GM18868 (cell line): ENCODE measurements at regions not wholly inside any gene's neighbourhood (a gene's known extent, or its start where the extent isn't known, plus 50 kb on each side); places are given as distances from the start of the nearest gene placed in this dataset.
A peak's percentile ranks its signal among the peaks of the same experiment; 100 is the strongest.
"Not testable (repeated sequence)": the region's sequence is repeated elsewhere in the genome, so short reads cannot be mapped to it uniquely, and the experiment has no call there.

Experiments
- ATAC-seq: cut with Tn5 transposase; IDR thresholded peaks from one replicate; pipeline ENCODE4 v1.9.1; 2021; ENCODE audit warnings: mild to moderate bottlenecking, moderate library complexity; ENCODE audit not compliant: unreplicated experiment

DNA sequence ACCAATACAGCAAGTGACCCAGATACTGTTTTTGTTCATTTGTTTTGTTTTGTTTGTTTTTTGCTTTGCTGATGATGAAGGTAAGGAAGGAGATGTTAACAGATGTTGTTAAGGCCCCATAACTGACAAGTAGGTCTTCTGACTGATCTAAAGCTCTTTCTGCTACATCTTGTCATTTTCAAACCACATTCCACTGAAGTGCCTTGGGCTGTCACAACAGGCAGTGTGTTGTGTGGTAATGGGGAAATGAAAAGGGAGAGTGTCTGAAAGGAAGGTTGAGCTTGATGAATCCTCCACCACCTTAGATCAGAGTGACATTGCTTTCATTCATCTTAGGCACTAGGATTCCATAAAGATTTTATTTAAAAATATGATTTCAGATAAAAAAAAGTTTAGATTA, 479.4 kb upstream of the SYNCRIP start:
- ATAC-seq, result no peak

DNA sequence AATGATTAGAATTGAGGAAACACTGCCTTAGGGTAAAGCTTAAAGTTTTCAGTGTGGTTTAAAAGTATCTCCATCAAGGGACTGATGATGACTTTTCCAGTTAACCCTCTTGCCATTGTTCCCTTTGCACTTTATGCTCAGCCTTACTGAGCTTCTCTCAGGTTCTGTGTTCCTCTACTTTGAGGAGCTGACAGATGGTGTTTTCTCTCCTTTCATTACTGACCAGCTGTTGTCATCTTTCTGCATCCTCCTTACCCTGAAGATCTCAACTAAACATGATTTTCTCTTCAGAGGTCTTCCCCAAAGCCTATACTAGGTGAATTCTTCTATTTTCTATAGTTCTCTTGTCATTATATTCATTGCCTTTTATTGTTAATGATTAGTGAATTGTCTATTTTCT, 475.6 kb upstream of the SYNCRIP start:
- no peak for ATAC-seq

DNA sequence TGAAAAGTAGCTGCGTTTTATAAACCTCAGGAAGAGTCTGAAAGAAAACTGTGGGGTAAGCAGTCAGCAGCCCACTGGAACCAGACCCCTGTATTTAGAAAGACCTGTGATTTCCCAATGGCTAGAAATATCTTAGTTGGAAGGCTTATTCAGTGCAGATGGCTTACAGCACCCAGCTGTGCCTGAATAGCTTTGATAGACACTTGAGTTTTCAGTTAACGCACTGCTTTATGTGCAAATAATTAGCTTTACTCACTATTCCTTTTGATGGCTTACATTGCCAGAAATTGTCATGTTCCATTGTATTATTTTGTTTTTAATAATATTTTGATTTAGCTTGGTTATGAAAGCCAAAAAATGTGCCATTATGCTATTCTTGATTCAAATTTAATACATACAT, 465.3 kb upstream of the SYNCRIP start:
- no peak for ATAC-seq

DNA sequence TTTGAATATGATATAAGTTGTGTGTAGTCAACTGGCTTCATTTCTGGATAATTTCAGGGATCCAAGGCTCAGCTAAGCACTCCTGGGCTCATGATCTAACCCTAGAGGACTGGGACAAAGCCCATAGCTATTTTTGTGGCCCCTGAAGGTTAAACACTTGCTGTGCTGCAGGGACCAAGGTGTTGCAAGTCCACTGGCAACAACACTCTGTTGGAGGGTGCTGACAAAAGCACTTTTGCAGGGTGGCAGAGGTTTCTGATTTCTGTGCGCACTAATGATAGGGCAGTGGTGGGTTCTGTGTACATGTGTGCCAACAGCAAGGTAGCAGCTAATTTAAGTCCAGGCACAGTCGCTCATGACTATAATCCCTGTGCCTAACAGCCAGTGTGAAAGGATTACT, 445.3 kb upstream of the SYNCRIP start:
- no peak for ATAC-seq

DNA sequence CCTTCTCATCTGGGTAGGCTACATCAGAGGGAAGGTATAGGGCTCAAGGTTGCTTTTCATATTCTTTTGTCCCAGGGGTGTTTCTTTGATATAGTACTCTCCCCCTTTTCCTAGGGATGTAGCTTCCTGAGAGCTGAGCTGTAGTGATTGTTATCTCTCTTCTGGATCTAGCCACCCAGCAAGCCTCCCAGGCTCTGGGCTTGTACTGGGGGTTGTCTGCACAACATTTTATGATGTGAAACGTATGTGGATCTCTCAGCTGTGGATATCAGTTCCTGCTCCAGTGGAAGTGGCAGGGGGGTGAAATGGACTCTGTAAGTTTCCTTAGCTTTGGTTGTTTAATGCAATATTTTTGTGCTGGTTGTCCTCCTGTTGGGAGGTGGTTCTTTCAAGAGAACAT, 437.3 kb upstream of the SYNCRIP start:
- ATAC-seq, result no peak

DNA sequence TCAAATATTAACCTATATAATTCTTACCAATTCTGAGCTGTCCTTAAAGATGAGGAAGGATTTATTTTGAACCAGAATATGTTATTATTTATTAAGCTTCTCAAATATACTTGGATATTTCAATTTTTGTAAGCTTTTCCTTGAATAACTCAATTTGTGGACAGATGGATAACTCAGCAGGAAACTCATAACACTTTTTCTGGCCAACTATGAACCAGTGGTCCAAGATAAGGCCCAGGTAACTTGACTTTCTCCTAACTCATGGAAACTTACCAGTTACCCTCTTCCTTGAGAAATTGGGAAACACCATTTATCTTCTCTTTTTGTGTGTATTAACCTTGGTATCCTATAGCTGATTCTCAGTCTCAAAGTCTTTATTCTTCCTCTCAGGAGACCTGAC, 427.5 kb upstream of the SYNCRIP start:
- no peak for ATAC-seq

DNA sequence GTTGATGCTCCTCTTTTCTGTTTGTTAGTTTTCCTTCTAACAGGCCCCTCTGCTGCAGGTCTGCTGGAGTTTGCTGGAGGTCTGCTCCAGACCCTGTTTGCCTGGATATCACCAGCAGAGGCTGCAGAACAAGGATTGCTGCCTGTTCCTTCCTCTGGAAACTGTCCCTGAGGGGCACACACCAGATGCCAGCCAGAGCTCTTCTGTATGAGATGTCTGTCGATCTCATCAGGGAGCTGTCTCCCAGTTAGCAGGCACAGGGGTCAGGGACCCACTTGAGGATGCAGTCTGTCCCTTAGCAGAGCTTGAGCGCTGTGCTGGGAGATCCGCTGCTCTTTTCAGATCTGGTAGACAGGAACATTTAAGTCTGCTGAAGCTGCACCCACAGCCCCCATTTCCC, 422.3 kb upstream of the SYNCRIP start:
- not testable (repeated sequence) for ATAC-seq

DNA sequence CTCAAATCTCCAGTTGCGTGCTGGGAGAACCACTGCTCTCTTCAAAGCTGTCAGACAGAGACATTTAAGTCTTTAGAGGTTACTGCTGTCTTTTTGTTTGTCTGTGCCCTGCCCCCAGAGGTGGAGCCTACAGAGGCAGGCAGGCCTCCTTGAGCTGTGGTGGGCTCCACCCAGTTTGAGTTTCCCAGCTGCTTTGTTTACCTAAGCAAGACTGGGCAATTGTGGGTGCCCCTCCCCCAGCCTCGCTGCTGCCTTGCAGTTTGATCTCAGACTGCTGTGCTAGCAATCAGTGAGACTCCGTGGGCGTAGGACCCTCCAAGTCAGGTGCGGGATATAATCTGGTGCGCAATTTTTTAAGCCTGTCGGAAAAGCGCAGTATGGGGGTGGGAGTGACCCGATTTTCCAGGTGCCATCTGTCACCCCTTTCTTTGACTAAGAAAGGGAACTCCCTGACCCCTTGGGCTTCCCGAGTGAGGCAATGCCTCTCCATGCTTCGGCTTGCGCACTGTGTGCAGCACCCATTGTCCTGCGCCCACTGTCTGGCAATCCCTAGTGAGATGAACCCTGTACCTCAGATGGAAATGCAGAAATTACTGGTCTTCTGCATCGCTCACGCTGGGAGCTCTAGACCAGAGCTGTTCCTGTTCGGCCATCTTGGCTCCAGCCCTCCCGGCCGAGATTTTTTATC, 414.8 kb upstream of the SYNCRIP start:
- not testable (repeated sequence) for ATAC-seq

DNA sequence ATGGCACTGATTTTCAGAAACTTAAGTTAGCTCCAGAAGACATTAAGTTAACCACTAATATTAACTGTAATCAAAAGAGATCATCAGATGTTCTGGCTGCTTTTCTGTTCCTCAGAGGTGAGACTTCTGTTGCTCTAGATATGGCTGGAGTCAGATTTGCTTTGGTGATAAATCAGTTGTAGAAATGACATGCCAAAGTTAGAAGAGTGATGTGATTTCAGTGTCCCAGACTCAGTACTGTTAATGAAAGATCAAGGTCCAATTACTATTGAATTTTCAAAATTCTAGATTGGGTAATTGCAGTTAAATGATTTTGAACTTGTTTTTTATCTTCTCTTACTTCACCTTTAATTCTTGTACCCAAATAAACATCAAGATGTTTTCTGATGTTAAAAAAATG, 402.4 kb upstream of the SYNCRIP start:
- ATAC-seq, result no peak

DNA sequence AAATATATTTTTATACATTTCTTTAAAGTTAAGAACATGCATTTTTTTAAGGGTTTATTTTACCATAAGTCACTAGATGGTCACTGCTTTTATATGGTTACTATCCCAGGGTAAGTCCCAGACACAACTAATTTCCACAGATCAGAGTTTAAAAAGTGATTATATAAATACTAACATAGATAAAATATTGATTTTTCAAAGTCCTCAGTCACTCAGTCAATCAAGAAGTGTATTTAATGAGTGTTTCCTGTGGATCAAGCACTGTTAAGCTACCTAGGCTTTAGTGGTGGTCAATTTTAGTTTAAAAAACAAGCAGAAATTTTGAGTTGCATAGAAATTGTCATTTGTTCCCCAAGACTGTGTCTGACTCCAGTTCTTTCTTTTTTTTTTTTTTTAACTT, 399.5 kb upstream of the SYNCRIP start:
- ATAC-seq, result no peak

DNA sequence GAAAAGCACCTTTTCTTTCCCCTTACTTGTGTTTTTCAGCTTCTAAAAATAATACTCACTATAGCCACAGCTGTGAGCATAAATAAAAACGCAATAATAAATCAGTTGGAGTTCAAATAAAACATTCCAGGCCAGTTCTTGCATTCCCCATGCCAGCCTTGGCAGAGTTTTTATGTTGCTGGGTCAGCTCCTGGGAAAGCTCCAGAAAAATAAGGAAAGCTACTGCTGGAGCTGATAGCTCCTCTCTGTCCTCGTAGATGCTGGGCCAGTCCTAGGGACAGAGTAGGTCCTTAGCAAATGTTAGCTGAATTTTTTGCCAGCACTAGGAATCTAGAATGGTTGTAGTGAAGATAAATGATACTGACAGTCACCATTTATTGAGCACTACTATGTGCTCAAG, 389.0 kb upstream of the SYNCRIP start:
- ATAC-seq, result no peak

DNA sequence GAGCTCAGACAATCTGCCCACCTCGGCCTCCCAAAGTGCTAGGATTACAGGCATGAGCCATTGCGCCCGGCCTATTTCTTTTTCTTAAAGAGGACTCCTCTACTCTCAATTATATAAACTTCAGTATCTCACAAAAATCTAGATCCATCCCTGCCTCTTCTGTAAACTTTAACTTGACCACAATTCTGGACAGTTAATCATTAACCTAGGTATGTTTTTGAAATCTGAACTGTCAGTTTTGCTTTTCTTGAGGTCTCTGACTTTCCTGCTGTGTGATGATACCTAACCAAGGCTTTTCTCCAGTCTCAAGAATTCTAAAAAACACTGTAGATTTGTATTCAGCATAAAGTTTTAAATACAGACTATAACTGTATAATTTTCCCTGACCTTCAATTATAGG, 388.2 kb upstream of the SYNCRIP start:
- no peak for ATAC-seq

DNA sequence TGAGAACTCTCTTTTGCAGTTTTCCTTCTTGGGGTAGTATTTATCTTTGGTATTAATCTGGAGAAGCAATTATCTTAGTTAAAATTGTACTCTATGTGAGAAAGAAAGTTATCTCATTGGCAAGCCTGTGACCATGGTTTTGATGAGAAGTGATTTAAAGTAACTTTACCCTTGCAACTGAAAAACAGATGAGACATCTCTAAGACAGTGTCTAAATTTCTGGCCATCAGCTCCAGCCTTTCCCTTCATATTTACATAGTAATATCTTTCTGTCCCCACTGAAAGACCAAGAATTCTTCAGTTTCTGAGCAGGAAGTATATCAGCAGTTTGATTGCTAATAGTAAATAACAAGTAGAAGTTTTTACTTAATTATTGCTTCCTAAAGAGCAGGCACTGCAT, 386.1 kb upstream of the SYNCRIP start:
- no peak for ATAC-seq

DNA sequence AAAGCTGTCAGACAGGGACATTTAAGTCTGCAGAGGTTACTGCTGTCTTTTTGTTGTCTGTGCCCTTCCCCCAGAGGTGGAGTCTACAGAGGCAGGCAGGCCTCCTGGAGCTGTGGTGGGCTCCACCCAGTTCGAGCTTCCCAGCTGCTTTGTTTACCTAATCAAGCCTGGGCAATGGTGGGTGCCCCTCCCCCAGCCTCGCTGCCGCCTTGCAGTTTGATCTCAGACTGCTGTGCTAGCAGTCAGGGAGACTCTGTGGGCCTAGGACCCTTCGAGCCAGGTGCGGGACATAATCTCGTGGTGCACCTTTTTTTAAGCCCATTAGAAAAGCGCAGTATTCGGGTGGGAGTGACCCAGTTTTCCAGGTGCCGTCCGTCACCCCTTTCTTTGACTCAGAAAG, 384.2 kb upstream of the SYNCRIP start:
- not testable (repeated sequence) for ATAC-seq

DNA sequence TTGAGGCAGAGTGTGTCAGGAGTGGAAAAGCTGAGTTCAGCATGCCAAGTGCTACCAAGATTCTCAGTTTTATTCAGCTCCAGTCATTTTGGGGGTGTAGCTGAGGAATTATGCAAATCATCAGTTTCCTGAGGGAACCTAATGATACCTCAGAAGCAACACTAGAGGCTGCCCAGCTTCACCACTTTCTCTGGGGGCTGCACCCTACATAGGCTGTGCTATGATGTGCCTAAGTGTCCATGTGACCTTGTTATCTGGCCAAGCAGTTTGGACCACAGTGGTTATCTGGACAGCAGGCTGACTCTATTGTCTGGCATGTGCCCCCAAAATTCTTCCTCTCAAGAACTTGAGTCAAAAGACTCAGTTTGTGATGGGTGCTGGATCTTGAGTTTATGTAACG, 374.6 kb upstream of the SYNCRIP start:
- peak; percentile 59 for ATAC-seq

DNA sequence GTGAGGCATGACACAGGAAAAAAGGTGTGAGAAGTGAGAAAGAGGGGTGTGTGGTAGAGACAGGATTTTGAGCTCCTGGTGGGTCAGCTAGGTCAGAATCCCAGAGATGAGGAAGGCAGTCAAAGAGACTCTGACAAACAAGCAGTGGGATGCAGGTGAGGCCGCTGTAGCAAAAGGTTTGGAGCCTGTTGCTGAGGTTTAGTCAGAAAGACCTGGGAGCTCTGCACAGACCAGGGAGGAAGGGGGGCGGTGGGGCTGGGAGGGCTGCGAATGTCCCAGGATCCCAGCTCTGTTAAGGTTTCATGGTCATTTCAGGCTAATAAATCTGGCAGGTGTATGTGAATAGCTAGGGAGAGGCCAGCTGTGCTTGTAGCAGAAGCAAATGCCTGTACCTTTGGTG, 373.9 kb upstream of the SYNCRIP start:
- ATAC-seq, result no peak

DNA sequence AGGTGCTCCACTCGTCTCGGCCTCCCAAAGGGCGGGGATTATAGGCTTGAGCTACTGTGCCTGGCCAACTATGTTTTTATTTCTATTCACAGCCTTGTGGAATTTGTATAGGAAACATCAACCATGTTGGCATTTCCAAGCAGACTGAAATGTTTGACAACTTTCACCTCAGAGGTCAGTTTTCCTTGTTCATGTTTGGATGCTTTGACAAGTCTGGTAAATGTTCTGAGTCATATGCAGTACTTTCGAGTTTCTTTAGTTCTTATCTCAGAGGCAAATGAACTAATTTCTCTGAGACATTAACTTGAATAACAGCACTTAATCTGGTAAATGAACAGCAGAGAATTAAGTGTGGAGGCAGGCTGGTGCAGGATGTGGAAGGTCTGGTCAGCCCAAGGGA, 373.4 kb upstream of the SYNCRIP start:
- ATAC-seq, result no peak

DNA sequence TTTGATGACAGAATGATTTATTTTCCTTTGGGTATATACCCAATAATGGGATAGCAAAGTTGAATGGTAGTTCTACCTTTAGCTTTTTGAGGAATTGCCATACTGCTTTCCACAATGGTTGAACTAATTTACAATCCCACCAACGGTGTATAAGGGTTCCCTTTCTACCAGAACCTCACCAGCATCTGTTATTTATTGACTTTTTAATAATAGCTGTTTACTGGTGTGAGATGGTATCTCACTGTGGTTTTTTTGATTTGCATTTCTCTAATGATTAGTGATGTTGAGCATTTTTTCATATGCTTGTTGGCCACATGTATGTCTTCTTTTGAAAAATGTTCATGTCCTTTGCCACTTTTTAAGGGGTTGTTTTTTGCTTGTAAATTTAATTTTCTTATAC, 370.3 kb upstream of the SYNCRIP start:
- not testable (repeated sequence) for ATAC-seq

DNA sequence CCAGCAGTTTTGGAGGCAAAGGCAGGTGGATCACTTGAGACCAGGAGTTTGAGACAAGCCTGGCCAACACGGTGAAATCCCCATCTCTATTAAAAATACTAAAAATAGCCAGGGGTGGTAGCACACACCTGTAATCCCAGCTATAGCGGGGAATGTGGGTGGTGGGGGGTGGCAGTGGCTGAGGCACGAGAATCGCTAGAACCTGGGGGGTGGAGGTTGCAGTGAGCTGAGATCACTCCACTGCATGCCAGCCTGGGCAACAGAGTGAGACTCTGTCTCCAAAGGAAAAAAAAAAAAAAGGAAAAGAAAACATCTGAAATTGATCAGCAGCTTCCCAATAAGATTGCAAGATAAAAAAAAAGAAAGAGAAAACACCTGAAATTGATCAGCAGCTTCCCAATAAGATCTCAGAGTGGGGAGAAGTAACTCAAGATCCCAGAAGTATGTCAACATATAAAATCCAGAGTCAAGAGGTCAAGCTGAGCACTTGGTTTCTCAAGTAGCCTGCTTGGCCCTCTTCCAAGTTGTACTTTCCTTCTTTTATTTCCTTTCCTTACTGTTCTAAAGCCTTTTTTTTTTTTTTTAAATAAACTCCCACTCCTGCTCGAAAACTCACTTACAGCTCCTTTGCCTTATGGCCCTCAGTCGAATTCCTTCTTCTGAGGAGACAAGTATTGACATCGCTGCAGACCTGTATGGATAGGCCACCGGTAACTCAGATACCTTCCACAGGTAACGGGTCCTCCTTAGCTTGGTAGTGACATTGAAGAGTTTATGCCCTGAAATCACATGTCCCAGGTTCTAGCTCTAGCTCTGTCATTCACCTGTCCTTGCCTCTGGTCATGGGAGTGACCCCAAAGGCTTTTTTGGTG, 368.5 kb upstream of the SYNCRIP start:
- ATAC-seq, result no peak

DNA sequence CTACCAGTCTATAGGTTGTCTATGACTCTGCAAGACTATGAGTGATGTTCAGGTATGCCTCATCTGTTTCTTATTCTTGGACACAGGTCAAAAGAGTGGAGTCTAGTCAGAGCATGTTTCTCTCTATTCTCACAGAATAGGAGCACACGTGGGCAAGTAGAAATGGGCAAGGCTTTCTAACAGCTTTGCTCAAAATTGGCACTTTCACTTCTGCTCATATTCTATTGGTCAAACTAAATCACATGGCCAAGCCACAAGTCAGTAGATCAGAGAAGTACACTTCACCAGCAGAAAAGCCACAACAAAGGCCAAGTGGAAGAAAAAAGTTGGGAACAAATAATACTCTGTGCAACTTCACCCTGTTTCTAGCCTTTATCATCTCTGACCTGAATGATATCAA, 354.5 kb upstream of the SYNCRIP start:
- ATAC-seq, result peak; percentile 88

DNA sequence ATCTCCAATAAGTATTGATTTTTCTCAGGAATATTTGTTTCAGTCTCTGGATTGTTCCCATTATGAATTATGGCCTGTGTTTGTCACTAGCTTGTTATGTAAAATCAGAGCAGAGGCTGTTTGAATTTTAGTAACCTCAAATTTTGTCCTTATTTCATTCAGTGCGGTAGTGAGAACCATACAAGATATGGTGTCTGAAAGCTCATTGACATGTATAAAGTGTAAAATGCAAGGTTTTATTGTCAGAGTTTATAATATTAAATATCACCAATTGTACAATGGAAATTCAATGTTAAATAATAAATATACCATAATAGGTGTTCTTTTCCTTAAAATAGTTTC, 353.3 kb upstream of the SYNCRIP start:
- ATAC-seq, result no peak

DNA sequence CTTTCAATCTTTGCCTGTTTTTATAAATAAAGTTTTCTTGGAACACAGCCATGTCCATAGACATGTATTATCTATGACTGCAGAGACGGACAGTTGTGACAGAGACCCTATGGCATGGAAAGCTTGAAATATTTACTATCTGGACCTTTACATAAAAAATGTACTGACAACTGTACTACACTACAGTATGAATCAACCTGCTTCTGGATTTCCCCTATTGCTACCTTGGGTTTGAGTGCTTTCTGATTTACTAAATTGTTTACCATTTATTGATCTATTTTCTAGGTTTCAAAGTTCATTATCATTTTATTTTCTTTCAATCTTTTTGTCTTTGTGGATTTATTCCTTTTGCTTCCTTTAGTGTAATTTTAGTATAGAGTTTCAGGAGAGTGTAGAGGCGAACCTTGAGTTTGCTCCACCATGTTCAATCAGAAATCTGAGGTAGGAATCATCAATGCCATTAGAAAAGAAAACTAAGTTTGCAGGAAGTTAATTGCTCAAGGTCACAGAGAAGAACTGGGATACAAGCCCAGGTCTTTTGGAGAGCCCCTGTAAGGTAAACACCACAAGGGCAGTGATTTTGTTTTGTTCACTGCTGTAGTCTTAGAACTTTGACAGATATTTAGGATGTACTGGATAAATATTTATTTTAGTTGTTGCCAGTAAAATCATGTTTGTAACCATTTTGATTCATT, 352.8 kb upstream of the SYNCRIP start:
- ATAC-seq, result no peak
